SK-N-SH (cell line): ENCODE measurements at regions not wholly inside any gene's neighbourhood (a gene's known extent, or its start where the extent isn't known, plus 50 kb on each side); places are given as distances from the start of the nearest gene placed in this dataset.

Experiments used
- EZH2phosphoT487 ChIP-seq: fragments of 200-600 bp; sonication (generic); IDR thresholded peaks from 2 replicates; pipeline ENCODE4 v1.6.1; 2017; ENCODE audit warnings: low read depth, mixed run types, mild to moderate bottlenecking, antibody characterized with exemption, moderate library complexity, borderline replicate concordance
- FOXJ3 ChIP-seq: sonication (generic); formaldehyde crosslinking; IDR thresholded peaks from 2 replicates; pipeline ENCODE4 v1.5.1; 2020; ENCODE audit warnings: mild to moderate bottlenecking, missing genetic modification reagents
- FOXM1 ChIP-seq: IDR thresholded peaks from 2 replicates; pipeline ENCODE4 v1.4.0; 2012; ENCODE audit warnings: low read depth, mild to moderate bottlenecking
- NRF1 ChIP-seq: IDR thresholded peaks from 2 replicates; pipeline ENCODE4 v1.6.1; 2012; ENCODE audit warnings: low read depth, mild to moderate bottlenecking, low read length
- POLR2AphosphoS5 ChIP-seq: IDR thresholded peaks from 2 replicates; pipeline ENCODE4 v1.6.1; 2012; ENCODE audit warnings: low read depth, low read length
- RAD21 ChIP-seq: IDR thresholded peaks from 2 replicates; pipeline ENCODE4 v1.6.1; 2012; ENCODE audit warnings: mild to moderate bottlenecking, low read length
- RFX5 ChIP-seq: IDR thresholded peaks from 2 replicates; pipeline ENCODE4 v1.6.1; 2012; ENCODE audit warnings: mild to moderate bottlenecking, improper control_type of control experiment, low read length
- SIN3A ChIP-seq: IDR thresholded peaks from 2 replicates; pipeline ENCODE4 v1.6.1; 2012; ENCODE audit warnings: low read depth, mild to moderate bottlenecking, low read length, moderate library complexity, borderline replicate concordance
- TAF1 ChIP-seq: IDR thresholded peaks from 2 replicates; pipeline ENCODE4 v1.6.1; 2012; ENCODE audit warnings: low read depth, mild to moderate bottlenecking, low read length, moderate library complexity, borderline replicate concordance
- TF ChIP-seq, protein P1 (sequence below): IDR thresholded peaks from 2 replicates; pipeline ENCODE4 v1.4.0; 2012; ENCODE audit warnings: low read depth
- TF ChIP-seq, protein P2 (sequence below): fragments of 200-600 bp; sonication (generic); IDR thresholded peaks from 2 replicates; pipeline ENCODE4 v1.6.1; 2017; ENCODE audit warnings: antibody characterized with exemption, mild to moderate bottlenecking, moderate library complexity
- TF ChIP-seq, protein P3 (sequence below): fragments of 150-350 bp; IDR thresholded peaks from 2 replicates; pipeline ENCODE4 v1.6.1; 2017; ENCODE audit warnings: antibody characterized with exemption, low read length, low read depth, borderline replicate concordance
- TF ChIP-seq, protein P4 (sequence below): IDR thresholded peaks from 2 replicates; pipeline ENCODE4 v1.4.0; 2012; ENCODE audit warnings: low read depth, borderline replicate concordance
- TF ChIP-seq, protein P5 (sequence below): IDR thresholded peaks from 2 replicates; pipeline ENCODE4; 2012

DNA sequence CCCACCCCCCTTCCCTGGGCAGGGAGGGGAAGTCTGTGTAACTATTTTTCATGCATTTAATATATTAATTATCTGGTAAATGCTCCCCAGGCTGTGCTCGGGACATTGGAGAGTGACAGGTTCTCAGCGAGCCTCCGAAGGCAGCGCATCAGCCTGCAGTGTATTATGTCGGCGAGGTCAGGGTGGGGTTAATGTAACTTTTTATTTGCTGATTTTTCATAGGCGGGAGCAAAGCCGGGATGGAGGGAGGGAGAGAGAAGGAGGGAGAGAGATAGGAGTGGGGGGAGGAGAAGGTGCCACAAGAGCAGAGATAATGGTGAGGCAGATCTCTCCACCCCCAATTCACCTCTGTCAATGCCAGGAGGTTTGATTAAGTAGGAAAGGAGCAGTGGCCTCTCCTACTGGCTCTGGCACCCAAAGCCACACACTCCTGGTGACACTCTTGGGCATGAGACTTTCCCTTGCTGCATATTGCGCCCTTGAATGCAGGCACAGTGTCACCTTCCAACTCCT, 104.0 kb downstream of the MRM1 start:
- TF ChIP-seq TAF1: no peak
- TF ChIP-seq, protein P1, sequence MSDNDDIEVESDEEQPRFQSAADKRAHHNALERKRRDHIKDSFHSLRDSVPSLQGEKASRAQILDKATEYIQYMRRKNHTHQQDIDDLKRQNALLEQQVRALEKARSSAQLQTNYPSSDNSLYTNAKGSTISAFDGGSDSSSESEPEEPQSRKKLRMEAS: no peak
- TF ChIP-seq POLR2AphosphoS5: no peak
- TF ChIP-seq, protein P2, sequence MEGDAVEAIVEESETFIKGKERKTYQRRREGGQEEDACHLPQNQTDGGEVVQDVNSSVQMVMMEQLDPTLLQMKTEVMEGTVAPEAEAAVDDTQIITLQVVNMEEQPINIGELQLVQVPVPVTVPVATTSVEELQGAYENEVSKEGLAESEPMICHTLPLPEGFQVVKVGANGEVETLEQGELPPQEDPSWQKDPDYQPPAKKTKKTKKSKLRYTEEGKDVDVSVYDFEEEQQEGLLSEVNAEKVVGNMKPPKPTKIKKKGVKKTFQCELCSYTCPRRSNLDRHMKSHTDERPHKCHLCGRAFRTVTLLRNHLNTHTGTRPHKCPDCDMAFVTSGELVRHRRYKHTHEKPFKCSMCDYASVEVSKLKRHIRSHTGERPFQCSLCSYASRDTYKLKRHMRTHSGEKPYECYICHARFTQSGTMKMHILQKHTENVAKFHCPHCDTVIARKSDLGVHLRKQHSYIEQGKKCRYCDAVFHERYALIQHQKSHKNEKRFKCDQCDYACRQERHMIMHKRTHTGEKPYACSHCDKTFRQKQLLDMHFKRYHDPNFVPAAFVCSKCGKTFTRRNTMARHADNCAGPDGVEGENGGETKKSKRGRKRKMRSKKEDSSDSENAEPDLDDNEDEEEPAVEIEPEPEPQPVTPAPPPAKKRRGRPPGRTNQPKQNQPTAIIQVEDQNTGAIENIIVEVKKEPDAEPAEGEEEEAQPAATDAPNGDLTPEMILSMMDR: no peak
- no peak for TF ChIP-seq SIN3A
- TF ChIP-seq FOXJ3 (CRISPR knock-in tag): no peak
- TF ChIP-seq, protein P3, sequence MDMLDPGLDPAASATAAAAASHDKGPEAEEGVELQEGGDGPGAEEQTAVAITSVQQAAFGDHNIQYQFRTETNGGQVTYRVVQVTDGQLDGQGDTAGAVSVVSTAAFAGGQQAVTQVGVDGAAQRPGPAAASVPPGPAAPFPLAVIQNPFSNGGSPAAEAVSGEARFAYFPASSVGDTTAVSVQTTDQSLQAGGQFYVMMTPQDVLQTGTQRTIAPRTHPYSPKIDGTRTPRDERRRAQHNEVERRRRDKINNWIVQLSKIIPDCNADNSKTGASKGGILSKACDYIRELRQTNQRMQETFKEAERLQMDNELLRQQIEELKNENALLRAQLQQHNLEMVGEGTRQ: no peak
- TF ChIP-seq, protein P4, sequence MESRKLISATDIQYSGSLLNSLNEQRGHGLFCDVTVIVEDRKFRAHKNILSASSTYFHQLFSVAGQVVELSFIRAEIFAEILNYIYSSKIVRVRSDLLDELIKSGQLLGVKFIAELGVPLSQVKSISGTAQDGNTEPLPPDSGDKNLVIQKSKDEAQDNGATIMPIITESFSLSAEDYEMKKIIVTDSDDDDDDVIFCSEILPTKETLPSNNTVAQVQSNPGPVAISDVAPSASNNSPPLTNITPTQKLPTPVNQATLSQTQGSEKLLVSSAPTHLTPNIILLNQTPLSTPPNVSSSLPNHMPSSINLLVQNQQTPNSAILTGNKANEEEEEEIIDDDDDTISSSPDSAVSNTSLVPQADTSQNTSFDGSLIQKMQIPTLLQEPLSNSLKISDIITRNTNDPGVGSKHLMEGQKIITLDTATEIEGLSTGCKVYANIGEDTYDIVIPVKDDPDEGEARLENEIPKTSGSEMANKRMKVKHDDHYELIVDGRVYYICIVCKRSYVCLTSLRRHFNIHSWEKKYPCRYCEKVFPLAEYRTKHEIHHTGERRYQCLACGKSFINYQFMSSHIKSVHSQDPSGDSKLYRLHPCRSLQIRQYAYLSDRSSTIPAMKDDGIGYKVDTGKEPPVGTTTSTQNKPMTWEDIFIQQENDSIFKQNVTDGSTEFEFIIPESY: no peak
- TF ChIP-seq, protein P5, sequence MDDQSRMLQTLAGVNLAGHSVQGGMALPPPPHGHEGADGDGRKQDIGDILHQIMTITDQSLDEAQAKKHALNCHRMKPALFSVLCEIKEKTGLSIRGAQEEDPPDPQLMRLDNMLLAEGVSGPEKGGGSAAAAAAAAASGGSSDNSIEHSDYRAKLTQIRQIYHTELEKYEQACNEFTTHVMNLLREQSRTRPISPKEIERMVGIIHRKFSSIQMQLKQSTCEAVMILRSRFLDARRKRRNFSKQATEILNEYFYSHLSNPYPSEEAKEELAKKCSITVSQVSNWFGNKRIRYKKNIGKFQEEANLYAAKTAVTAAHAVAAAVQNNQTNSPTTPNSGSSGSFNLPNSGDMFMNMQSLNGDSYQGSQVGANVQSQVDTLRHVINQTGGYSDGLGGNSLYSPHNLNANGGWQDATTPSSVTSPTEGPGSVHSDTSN: no peak
- TF ChIP-seq RAD21: no peak
- TF ChIP-seq EZH2phosphoT487: no peak
- TF ChIP-seq FOXM1: no peak
- TF ChIP-seq RFX5: no peak
- no peak for TF ChIP-seq NRF1
